HG02943 (cell line): ENCODE measurements at regions not wholly inside any gene's neighbourhood (a gene's known extent, or its start where the extent isn't known, plus 50 kb on each side); places are given as distances from the start of the nearest gene placed in this dataset.

ENCODE experiments used
- ATAC-seq: cut with Tn5 transposase; IDR thresholded peaks from one replicate; pipeline ENCODE4 v1.9.1; 2021; ENCODE audit warnings: mild to moderate bottlenecking, low read depth, moderate library complexity; ENCODE audit not compliant: unreplicated experiment

DNA sequence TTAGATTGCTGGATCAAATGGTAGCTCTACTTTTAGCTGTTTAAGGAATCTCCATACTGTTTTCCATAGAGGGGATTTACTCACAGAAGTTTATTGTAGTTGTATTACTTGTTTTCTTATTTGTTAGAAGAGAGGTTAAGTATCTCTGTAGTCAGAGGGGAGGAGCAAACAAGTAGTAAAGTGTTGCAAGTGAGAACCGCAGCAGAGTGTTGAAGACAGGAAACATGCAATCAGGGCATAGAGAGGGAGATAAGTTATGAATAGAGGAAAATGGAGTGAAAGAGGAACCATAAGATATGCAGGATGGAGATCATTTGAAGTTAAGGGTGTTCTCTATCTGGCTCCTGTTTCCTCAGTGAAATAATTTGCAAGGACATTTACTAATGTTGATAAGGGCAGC is 331.4 kb upstream of the TMEM229A start:
- ATAC-seq = no peak

DNA sequence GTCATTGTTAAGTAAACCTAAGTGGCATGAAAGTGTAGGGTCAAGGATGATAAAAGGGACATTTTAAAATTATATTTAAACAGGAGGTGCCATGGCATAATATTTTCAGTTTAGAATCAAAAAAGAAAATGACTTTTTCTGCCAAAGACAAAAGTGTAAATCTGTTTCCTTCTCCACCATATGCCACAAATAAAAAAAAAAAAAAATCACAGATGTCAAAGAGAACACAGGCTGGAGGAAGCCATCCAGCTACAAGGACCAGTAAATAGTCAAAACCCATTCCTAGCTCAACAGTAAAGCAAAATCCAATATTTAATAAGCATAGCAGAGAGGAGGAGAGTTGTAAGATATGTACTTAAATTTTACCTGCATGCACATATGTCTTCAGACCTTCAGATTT is 321.3 kb upstream of the TMEM229A start:
- no peak for ATAC-seq

DNA sequence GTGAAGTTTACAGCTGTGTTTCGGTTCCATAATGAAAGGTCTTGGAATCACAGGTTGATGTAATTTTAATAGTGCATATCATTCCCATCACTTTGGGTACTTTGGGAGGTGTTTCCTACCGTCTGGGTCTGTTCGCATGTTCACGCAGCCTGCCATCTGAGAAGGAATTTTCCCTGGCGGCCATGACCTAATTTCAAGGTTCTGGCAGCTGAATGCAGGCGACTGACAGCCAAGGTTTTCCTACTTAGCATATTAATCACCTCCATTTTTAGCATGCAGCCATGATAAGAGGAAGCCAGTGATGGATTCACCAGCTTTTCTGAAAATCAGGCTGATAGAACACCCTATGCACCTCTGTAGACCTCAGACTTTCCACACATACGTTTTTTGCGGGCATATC is 319.1 kb upstream of the TMEM229A start:
- ATAC-seq = no peak

DNA sequence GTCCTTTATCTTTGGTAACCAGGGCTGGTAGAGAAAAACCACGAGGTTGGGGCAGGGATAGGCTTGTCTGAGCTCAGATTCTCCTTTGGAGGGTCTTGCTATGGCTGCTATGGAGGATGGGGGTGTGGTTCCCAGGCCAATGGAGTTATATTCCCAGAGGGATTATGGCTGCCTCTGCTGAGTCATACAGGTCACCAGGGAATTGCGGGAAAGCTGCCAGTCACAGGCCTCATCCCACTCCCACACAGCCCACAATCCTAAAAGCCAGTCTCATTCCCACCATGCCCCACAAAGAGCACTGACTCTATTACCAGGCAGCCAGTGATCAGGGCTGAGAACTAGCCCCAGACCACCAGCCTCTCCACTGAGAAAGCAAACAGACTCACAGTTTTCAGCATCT is 316.6 kb upstream of the TMEM229A start:
- no peak for ATAC-seq

DNA sequence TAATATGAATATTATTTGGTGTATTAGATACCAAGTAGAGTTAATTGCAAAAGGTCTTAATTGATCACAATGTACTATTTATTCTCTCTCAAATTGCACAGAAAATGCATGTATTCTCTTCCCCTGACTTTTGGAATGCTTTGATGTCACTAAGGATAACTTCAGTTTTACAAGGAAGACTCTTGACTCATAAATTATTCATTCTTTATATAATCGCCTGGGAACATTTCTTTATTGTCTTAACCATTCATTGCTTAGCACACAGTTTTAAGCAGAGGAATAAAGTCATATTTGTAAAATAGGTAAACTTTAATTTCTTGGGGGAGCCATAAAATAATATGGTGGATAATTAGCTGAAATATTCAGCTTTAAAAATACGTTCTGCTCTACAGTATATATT is 306.0 kb upstream of the TMEM229A start:
- no peak for ATAC-seq

DNA sequence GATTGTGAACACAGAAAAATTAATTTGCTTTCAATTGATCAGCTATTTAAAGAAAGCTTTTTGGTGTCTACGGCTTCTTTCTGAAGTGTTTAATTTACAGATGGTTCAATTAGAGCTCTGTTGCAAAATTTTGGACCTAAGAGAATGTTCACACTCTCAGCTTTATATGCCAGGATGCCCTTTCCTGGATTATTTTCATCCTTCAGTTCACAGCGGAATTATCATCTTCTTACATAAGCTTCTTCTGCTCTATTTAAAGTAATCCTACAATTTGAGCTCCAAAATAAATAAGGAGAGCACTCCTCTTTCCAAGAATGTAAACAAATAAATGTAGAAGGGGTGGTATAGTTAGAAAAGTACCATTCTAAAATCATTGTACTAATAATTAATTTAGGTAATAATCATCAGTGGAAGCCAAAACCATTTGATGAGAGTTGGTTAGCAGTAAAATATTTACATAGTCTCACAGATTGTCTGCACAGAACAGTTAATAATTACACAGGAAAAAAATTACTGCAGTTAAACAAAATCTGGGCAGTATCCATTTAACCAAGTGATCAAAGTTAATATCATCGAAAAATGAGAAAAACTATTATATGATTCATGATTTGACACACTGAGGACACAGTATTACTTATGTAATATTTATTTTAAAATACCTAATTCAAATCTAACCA is 298.0 kb upstream of the TMEM229A start:
- no peak for ATAC-seq

DNA sequence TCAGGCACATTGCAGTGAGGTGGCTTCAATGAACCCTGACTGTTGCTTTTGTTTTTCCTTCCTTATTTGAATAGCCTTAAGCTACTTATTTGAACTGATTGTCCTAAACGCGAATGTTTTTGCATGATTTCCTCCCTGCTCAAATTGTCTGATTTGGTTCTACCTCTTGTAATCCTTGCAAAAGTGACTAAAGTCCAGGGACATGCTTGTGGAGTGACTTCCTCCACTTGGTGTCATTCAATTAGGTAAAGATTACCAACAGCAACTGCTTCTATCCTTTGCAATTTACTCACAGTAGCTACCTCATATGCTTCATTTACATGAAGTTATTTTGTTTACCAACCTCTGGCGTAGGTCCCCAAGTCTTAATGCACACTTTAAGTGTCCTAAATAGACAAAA is 295.9 kb upstream of the TMEM229A start:
- no peak for ATAC-seq

DNA sequence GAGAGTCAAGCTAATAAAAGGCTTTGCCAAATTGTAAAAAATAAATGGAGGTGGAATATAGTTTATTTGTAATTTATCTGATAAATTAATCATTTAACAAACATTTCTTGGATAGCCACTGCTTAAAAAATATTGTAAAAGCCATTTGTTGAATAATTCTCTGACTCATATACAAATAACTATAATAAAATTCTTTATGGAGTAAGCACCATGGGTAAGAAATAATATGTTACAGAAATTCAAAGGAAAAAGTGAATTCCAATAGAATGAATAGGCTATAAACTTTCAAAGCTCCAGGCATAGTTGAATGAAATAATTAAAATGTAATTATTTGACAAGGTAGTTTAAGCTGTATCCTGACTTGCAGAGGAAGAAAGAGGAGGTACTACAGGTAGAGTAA is 291.4 kb upstream of the TMEM229A start:
- no peak for ATAC-seq

DNA sequence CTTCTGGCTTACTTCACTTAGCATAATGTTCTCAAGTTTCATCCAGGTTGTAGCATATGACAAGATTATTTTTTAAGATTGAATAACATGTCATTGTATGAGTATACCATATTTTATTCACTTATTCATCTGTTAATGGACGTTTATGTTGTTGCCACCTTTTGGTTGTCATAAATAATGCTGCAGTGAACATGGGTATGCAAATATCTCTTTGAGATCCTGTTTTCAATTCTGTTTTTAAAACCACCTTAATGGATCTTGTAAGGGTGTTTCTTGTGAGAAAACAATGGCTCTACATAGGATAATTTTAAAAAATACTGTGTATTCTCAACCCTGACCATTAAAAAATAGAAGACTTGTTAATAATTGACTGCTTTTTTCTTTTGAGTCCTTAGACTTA is 290.7 kb upstream of the TMEM229A start:
- ATAC-seq = no peak

DNA sequence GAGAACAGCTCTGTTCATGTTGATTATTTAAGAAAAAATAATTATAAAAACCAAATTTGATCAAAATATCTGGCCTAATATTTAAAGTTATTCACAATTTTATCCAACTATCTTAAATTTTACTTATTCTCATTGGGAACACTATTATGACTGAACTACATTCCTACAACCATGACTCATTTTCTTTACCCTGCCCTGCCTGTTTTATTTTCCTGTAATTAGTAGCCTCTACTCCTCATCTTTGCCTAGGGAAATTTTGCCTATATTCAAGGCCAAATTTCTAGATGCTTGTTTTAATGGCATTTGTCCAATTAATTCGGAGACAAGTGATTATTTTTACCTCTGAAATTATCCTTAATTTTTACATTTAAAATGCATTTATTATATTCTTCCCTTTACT is 289.7 kb upstream of the TMEM229A start:
- no peak for ATAC-seq

DNA sequence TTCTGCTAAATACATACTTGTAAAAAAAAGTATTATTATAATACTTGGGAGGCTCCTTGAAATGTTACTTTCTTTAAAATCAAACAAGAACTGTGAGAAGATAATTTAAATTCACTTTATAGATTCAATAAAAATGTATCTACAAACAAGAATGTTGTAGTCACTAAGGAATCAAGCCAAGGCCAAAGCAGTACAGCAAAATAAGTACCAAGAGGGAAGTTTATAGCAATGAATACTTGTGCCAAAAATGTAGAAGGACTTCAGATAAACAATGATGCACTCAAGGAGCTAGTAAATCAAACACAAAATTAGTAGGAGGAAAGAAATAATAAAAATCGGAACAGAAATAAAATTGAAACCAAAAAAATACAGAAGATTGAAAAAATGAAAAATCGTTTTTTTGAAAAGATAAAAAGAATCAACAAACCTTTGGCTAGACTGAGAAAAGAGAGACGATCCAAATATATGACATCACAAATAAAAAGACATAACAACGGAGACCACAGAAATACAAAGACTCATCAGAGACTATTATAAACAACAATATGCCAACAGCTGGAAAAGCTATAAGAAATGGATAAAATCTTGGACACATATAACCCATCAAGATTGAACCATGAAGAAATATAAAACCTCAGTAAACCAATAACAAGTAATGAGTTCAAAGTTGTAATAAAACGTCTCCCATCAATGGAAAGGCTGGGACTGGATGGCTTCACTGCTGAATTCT is 286.0 kb upstream of the TMEM229A start:
- ATAC-seq = no peak

DNA sequence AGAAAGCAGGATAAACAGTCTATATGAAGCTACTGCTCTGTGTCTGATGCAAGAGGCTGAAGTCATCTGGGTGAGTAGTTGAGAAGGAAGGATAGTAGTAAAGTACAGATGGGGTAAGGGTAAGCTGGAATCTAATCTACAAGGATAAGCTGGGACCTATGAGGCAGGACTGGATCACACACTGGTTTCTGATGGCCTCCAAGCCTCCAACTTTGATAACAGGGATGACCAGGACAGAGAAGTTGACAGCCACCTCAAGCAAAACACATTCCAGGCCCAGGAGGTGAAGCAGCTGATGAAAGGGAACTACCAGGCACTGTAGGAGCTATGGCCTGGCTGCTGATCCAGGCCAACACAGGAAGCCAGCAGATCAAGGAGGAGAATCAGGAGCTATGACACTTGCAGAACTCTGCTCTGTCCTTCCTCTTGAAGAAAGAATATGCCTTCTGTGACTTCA is 278.1 kb upstream of the TMEM229A start:
- no peak for ATAC-seq

DNA sequence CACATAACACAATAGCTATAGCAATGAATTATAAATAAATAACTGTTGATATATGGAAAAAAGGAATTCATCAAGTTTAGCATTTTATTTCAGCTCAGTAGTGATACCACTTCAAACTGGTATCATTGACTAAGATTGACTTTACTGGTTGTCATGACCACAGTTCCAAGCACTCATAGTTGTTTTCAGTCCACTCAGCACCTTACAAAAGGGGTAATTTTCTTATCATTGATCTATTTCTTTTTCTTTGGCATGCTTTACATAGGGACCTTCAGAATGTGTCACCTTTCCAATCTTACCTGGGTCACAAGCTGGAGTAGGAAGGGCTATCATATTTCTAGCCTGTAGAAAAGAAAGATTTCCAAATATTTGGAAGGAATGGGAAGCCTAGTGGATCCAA is 275.5 kb upstream of the TMEM229A start:
- no peak for ATAC-seq

DNA sequence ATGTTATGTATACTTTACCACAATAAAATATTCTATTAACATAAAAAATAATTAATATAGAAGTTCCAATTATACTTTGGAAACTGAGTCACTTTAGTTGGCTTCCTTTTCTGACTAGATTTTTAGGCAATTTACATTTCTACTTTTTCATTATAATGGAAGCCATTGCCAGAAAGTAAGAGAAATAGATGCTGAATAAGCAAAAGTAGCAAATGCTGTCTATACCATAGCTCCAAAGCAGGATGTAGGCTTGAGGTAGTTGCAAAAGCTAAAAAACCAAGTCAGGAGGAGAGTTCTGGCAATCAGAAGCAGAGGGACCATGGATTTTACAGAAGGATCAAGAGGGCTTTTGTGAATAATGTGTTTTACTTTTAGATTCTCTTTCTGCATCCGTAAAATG is 262.4 kb upstream of the TMEM229A start:
- no peak for ATAC-seq

DNA sequence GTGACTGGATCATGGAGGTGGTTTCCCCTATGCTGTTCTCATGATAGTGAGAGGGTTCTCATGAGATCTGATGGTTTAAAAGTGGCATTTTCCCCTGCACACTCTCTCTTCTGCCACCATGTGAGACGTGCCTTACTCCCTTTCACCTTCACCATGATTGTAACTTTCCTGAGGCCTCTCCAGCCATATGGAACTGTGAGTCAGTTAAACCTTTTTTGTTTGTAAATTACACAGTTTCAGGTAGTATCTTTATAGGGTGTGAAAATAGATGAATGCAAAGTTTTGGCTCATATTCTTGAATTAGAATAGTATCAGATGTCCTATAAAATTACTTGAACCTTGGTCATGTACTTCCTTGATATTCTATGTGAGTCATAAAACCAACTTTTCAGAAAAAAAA is 252.1 kb upstream of the TMEM229A start:
- no peak for ATAC-seq

DNA sequence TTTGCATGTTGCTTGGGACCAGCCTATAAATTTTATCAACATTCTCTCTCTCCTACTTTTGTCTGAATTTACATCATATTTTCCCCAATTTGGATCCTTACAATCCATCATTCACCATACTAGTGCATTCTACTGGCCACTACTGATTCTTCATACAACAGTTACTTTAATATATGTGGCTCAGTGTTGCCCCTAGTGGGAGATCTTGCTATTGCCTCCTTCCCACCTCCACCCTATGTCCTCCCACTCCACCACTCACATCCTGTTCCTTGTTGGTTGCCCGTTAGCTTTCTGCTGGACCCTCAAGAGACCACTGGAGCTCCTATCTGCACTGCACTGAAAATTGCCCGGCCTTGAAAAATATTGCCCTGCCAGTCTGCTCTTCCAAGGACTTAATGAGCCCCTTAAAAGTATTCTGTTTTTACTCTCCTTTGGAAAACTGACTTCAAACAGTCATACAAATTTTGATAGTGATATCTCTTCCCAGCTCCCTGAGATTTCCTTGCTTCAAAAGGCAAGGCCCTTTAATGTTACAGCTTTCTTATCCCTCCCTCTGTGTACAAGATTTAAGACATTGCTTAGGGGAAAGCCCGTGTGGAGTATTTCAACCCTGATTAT is 243.2 kb upstream of the TMEM229A start:
- peak; percentile 93 for ATAC-seq

DNA sequence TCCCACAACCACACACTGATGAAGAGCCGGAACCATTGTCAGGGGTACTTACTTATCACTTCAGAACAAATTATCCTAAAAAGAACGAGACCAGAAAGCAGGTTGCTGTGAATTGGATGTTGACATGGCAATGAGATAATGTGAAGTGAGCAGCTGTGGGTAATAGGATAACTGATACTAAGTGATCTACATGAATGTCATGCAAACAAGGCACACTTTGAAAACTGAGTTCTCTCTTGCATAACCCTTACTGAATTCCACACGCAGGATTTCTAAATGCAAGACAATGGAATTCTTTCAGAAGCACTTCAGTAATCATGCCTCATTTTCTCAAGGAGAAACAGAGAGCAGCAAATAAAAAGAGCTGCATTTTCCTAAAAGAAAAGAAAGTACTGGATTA is 242.5 kb upstream of the TMEM229A start:
- no peak for ATAC-seq

DNA sequence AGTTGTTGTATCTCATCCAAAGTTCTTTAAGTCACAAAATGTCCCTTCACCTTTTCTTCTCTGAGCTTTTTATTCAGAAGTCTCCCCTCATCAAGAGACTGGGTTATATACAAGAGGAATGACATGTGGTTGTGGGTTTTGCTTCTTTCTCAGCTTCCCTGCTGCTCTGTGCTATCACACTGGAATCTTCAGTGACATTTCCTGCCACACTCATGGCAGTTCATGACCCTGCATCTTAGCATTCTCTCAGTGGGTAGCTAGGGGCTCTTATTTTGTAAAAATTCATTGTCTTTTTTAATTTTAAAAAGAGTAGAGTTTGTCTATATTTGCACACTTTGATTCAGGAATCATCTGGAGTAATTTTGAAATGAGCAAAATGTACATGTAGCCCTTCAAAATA is 236.9 kb upstream of the TMEM229A start:
- ATAC-seq = no peak

DNA sequence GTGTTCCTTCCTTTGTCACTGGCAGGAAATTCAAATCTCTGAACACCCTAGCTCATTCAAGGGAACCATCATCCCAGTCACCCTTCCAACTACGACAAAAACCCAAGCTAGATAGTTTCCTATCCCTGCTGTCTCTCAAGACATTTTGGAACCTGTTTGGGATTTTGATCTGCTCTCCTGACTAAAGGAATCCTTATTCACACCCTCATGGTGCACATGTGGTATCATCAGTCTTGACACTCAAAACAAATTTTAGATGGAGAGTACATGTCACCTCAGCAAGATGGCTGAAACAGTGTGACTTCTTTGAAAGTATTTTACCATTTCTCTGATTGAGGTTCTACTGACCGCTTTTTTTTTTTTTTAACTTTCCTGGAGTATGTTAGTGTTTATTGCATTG is 234.3 kb upstream of the TMEM229A start:
- no peak for ATAC-seq

DNA sequence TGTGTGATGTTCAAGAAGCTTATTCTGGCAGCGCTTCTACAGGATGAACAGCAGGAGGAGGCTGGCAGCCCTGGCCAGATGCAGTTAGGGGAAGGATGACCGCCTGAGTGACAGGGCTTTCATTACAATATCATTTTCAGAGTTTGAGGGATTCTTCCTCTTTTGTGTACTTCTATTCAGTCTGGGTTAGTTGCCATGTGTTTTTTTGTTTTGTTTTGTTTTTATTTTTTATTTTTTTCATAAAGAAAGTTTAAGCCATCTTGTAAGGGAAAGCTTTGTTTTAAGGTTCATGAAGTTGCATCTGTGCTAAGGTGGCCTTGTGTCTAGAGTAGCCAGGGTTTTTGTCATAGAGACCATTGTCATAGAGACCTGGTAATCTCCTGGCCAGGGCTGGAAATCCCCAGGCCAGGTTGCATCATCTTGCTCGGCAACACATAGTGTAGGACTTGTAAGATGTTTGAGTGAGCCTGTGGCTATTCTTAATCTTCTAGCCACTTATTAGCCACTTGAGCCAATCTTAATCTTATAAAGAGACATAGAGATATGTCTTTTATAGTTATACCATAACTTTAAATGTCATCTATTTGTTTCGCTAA is 230.5 kb upstream of the TMEM229A start:
- peak; percentile 95 for ATAC-seq

DNA sequence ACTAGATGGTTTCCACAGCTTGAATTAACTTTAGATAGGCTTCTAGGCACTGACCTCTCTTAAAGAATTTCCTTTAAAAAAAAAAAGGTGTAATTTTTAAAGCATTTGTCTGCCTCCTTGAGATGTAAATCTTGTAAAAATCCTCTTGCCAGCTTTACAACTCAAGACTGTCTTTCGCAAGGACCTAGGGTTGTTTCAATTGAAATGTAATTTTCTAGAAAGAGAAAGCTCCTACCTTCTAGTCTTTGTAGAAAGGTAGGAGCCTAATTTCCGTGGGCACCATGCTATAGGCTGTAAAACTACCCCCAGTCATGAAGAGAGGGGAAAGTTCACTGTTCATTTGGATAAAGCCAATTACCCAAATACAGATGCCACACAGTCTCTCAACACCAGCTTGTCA is 228.8 kb upstream of the TMEM229A start:
- no peak for ATAC-seq
